ENCODE measurements at regions not wholly inside any gene's neighbourhood (a gene's known extent, or its start where the extent isn't known, plus 50 kb on each side); places are given as distances from the start of the nearest gene placed in this dataset.
A peak's percentile ranks its signal among the peaks of the same experiment; 100 is the strongest.

GRCh38 chr14:65794674-65795279, 382.2 kb downstream of the FUT8 start:
- no peak for DNase-seq

GRCh38 chr14:65798216-65798615, 385.7 kb downstream of the FUT8 start:
- no peak for DNase-seq

GRCh38 chr14:65800694-65801093, 388.2 kb downstream of the FUT8 start:
- no peak for DNase-seq

- DNase-seq: no peak
These were observed 389.7 kb downstream of the FUT8 start for GRCh38 chr14:65802196-65802595.

- DNase-seq: no peak
These were observed 391.4 kb downstream of the FUT8 start for GRCh38 chr14:65803885-65804284.

- no peak for DNase-seq
These were observed 392.0 kb downstream of the FUT8 start for GRCh38 chr14:65804439-65805112.

- DNase-seq: no peak
These were observed 392.6 kb downstream of the FUT8 start for GRCh38 chr14:65805113-65805473.

- no peak for DNase-seq
These were observed 395.9 kb downstream of the FUT8 start for GRCh38 chr14:65808390-65808789.

- DNase-seq: no peak
These were observed 397.8 kb downstream of the FUT8 start for GRCh38 chr14:65810322-65810721.

- DNase-seq: no peak
These were observed 401.3 kb downstream of the FUT8 start for GRCh38 chr14:65813760-65814384.

- no peak for DNase-seq
These were observed 402.6 kb downstream of the FUT8 start for GRCh38 chr14:65815127-65815526.

GRCh38 chr14:65817011-65817410, 404.5 kb downstream of the FUT8 start:
- no peak for DNase-seq

- DNase-seq: no peak
These were observed 407.0 kb downstream of the FUT8 start for GRCh38 chr14:65819569-65819968.

GRCh38 chr14:65821224-65821753, 408.8 kb downstream of the FUT8 start:
- DNase-seq: no peak

- peak; percentile 44 for DNase-seq
These were observed 411.9 kb downstream of the FUT8 start for GRCh38 chr14:65824285-65824977.

GRCh38 chr14:65824978-65825299, 412.4 kb downstream of the FUT8 start:
- no peak for DNase-seq

- no peak for DNase-seq
These were observed 414.4 kb downstream of the FUT8 start for GRCh38 chr14:65826946-65827345.

GRCh38 chr14:65827520-65827919, 415.0 kb downstream of the FUT8 start:
- DNase-seq: no peak

- no peak for DNase-seq
These were observed 415.9 kb downstream of the FUT8 start for GRCh38 chr14:65828396-65828795.

GRCh38 chr14:65832431-65833266, 420.1 kb downstream of the FUT8 start:
- DNase-seq: no peak

- no peak for DNase-seq
These were observed 420.8 kb downstream of the FUT8 start for GRCh38 chr14:65833267-65833880.

GRCh38 chr14:65834051-65834450, 421.5 kb downstream of the FUT8 start:
- no peak for DNase-seq
